ENCODE measurements at regions not wholly inside any gene's neighbourhood (a gene's known extent, or its start where the extent isn't known, plus 50 kb on each side); places are given as distances from the start of the nearest gene placed in this dataset.
A peak's percentile ranks its signal among the peaks of the same experiment; 100 is the strongest.
"Not testable (repeated sequence)": the region's sequence is repeated elsewhere in the genome, so short reads cannot be mapped to it uniquely, and the experiment has no call there.

DNA sequence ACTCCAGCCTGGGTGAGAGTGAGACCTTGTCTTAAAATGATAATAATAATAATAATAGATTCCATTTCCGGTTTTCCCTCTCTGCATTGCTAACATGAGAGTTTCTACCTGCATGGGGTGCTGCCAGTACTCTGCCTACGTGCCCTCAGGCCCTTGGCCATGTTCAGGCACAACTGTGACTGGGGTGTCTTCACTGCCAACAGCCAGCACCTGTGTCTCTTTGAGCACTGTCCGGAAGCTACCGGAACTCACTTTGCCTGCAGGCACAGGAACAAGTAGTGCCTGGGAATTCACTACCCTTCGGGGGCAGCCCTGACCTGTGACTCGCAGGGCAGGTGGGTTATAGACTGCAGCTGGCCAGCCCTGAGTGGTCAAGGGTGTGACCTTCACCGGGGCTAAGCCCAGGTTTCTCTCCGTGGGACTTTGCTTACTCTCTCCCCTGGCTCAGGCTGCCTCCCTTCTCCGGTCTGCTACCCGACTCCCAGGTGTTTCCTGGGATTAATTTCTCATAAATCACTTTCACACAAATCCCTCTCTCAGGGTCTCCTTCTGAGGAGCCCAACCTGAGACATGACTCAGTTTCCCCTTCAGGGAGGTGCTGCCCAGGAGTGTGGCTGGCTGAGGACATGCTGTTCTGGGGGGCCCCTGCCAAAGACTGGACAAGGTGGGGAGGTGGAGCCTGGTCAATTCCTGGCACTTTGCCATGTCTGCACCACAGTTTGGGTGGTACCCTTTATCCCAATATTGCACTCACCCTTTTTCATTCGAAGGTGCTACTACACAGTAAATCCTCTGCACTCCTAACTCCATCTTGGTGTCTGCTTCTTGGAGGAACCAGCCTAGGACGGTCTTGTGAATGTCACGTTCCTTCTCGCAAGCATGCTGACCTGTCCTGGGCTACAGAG lies 79.5 kb upstream of the RALGAPA2 start:
- no peak for DNase-seq

DNA sequence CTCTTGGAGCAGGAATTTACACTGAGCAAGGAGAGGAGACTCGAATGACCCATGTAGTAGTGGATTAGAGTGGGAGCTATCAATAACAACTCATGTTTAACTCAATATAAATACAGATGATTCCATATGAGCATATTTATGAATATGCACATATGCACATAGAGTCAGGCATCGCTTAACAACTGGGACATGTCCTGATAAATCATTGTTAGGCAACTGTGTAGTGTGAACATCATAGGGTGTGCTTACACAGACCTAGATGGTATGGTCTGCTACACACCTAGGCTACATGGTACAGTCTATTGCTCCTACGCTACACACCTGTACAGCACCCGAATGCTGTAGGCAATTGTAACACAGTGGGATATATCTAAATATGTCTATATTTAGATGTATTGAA lies 75.9 kb upstream of the RALGAPA2 start:
- no peak for DNase-seq

DNA sequence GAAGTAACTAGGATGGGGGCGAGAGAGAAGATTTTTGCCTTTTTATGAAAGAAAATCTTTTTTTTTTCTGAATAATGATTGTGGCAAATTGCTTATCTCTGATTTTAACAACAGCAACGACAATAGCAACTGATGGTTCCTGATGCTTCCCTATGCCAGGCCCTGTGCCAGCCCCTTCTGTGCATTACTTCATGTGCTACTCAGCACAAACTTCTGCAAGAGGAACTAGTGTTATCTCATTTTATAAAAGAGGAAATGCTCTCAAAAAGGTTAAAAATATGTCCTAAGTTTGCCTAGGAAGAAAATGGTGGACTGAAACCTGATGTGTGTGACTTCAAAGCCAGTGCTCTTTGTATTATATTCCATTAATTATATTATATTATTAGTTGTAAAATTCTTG lies 74.0 kb upstream of the RALGAPA2 start:
- no peak for DNase-seq

DNA sequence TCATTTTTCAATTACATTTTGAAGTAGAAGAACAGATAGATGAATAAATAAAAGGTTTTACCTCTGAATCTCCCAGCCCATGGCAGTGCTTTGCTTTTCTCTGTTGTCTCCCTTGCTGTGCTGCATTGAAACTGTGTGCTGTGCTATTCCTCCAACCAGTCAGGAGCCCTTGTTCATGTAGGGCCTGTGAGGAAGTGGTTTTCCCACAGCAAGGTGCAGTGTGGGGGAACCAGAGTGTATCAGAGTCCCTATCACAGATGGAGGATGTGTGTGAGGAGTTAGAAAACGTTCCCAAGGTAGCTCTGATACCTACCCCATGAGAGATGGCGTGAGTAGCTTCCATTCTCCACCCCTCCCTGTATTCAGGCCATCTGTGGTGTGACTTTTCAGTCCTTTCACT lies 72.8 kb upstream of the RALGAPA2 start:
- no peak for DNase-seq

DNA sequence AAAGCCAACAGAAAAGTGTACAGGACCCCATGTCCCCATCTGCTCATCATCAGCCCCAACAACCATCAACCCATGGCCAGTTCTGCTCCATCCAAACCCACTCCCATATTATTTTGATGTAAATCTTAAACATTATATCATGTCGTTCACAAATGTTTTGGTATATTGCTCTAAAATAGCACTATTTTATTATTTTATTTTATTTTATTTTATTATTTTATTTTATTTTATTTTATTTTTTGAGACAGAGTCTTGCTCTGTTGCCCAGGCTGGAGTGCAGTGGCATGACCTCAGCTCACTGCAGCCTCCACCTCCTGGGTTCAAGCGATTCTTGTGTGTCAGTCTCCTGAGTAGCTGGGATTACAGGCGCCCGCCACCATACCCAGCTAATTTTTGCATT lies 72.0 kb upstream of the RALGAPA2 start:
- not testable (repeated sequence) for DNase-seq

DNA sequence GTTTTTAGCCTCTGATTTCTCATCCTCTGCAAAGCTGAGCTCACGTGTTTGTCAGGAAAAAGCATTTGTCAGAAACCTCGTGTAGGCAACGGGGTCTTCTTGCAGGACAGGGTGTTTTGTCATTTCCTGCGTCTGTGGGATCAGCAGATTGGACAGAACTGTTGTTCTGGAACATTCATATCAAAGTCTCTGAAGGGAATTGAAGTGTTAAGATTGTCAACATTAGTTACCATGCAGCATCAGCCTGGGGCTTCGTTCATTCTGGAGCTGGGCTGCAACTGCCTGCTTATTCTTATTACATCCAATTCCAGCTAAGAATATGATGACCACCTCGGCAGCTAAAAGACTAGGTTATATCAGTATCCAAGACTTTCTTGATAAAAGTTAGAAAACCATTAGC lies 71.0 kb upstream of the RALGAPA2 start:
- peak; percentile 28 for DNase-seq

DNA sequence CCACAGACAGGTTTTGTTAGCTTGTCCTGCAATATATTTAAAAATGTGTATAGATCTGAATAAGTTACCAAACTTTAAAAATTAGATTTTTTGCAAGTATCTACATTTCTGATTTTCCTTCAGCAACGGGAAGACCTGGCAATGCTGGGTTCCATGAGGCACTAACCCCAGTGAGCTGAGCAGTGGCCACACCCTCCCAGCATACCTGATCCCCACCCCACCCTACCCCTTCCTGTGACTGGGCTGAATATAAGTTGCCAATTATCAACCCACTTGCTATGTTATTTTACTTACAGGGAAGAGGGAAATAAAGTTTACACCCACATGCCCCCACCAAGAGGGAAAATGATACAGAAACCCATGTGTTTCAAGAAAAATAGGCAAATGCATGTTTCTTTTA lies 70.3 kb upstream of the RALGAPA2 start:
- no peak for DNase-seq

DNA sequence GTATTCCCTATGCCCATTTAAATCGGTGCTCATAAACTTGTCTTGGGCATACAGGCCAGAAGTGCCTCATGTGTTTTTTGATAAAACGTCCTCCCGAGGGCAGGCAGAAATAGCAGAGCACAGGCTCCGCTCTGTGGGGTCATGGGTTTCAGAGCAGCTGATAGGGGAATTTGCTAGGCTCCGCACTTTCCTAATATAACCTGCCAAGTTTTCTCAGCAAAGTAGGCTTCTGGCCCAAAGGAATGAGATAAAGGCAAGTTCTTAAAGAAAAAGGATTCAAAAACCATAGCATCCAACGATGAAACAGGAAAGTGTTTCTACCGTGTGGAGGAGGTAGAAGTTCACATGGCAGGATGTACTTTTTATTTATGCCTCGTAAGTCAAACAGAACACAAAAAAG lies 69.8 kb upstream of the RALGAPA2 start:
- no peak for DNase-seq

DNA sequence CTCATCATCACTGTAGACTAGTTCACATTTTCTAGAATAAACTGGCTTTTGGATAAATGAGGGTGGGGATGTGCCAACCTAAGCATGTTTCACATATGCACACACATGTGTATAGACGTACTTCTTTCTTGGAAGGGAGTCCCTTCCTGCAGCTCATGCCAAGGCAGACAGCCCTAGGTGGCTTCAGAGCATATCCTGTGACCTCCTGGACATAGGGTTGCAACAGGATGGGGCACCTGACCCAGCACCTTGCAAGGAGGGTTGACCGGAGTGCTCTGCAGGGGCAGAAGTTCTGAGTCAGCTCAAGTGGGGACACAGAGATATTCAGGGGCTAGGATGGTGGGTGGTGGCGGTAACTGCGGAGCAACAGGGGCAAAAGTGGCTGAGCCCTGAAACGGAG lies 68.6 kb upstream of the RALGAPA2 start:
- no peak for DNase-seq

DNA sequence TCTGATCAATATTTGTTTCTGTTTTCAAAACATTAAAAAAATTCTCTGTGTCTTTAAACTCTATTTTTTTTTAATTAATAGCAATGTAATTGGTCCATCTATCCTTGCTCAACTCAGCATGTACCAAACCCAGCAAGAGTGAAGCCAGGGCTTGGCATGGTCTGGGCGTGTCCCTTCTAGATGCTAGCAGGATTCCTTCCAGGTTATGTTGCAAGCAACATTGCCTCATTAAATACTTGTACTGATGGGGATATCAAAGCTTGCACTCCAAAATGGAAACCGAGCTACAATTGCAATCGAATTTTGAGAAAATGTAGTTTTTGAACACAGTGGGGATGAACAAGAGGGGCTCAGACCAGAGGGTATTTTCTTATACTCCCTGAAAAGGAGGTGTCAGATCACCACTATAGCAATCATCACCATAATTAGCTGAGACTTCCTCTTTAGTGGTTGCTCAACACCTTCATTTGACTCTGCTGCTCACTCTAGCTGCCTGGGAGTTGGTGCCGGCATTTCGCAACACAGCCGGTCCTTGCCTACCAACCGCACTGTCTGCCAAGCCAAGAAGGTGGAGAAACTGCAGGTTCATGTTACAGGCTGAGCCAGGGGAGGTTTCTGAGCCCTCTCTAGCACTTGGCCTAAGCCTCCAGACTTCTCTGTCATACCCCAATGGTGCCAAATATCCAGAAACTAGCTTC lies 67.8 kb upstream of the RALGAPA2 start:
- no peak for DNase-seq

DNA sequence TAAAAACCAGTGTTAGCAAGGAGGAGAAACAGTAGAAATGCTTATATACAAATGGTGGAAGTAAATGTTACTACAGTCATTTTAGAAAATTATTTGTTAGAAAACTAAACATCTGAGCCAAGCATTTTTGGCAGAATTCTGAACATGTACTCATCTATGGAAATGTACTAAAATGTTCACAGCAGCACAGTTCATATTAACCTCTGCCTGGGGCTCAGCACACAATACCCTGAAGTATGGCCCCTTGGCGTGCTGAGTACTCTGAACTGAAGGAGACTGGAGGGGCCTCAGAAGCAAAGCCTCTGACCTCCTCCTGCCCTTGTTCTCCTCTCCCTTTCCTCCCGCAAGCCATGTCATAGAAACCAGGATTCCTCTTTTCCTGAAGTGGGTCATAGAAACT lies 66.2 kb upstream of the RALGAPA2 start:
- DNase-seq: no peak

DNA sequence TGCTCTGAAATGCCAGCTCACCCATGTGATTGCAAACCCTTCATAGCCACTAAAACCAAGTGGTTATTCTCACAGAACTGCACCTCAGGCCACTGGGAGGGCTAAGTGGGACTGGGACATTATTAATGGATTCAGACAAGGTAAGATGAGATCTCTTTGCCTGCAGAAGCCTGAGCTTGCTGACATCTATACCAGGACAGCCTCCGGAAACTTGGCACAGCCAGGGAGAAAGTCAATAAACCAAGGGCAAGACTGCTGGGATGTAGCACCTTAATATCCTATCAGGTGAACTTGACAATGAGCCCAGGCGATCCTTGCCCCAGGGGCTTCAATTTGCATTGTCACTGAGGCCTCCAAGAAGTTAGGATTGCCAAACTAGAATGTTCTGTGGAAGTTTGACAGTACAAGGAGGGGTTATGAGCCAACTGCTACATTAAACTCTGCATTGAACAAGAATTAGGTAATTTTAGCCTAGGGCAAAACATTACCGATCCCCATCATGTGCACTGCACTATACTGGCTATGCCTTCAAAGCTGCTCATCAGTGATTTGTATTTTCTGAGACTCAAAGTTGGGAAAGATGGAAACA lies 60.1 kb upstream of the RALGAPA2 start:
- DNase-seq: no peak

DNA sequence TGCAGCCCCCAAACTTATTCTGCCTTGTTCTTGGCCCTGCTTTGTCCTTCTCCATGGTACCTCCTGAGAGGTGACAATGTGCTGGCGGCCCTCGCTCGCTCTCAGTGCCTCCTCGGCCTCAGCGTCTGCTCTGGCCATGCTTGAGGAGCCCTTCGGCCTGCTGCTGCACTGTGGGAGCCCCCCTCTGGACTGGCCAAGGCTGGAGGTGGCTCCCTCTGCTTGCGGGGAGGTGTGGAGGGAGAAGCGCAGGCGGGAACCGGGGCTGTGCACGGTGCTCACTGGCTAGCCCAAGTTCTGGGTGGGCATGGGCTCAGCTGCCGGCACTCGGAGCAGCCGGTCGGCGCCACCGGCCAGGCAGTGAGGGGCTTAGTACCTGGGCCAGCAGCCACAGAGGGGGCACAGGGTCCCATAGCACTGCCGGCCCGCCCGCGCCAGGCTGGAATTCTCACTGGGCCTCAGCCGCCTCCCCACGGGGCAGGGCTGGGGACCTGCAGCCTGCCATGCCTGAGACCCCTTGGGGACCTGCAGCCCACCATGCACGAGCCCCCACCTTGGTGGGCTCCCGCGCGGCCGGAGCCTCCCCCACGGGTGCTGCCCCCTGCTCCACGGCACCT lies 55.9 kb upstream of the RALGAPA2 start:
- no peak for DNase-seq

DNA sequence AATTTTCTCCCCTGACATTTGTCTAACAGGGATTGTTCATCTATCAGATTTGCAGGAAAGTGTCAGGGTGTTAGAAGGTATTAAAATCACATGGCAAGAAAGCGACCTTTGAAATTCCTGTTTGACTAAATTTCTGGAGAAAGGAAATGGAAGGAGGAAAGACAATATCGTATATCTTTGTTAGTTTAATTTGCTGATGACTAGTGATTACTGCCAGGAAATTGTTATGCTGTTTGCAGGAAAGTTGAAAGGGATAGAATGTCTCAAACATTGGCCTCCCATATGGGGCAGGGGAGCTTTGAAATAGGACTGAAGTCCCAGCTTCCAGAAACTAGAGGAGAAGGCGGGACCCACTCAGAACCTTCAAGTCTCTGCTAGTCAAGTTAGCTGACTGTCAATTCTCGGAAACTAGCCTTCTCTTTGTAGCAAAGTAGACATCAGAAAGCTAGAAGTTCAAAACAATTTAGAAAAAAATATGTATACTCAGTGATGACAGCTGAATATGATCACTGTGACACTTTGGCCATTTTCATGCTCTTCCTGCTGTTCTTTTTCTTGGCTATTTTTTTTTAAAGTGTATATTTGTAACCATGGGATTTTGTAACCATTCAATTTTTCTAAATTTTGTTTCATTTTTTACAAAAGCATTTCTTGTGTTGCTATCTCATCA lies 53.4 kb upstream of the RALGAPA2 start:
- DNase-seq: peak; percentile 49

DNA sequence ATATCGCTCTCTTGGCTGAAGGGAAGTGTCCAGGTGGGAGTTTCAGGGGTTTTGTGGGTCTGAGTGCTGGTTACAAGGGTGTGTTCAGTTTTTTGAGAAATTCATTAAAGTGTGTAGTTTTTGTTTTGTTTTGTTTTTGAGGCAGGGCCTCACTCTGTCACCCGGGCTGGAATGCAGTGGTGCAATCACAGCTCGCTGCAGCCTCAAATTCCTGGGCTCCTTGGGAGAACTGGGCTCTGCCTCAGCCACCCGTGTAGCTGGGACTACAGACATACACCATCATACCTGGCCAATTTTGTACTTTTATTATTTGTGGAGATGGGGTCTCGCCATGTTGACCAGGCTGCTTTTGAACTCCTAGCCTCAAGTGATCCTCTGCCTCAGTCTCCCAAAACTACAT lies 51.2 kb upstream of the RALGAPA2 start:
- no peak for DNase-seq

Data from dermis blood vessel endothelial cell (primary cell).